Smooth muscle cell (in vitro differentiated cells): ENCODE measurements at regions not wholly inside any gene's neighbourhood (a gene's known extent, or its start where the extent isn't known, plus 50 kb on each side); places are given as distances from the start of the nearest gene placed in this dataset.

ENCODE experiments used
- DNase-seq: peaks from one replicate; lab custom pipeline; 2025; ENCODE audit not compliant: unreplicated experiment; lab: John Stamatoyannopoulos, UW
- H2AFZ ChIP-seq: fragments of 200-600 bp; sonication (generic); 2 replicates; pipeline ENCODE4 v1.6.0; 2016; ENCODE audit warnings: antibody characterized with exemption, low read depth, mild to moderate bottlenecking
- H3F3A ChIP-seq: fragments of 200-600 bp; sonication (generic); 2 replicates; pipeline ENCODE4 v1.6.0; 2017; ENCODE audit warnings: antibody characterized with exemption, low read depth
- H3K27ac ChIP-seq: fragments of 200-600 bp; sonication (generic); 2 replicates; pipeline ENCODE4 v1.5.1; 2016; ENCODE audit warnings: low read depth, mild to moderate bottlenecking
- H3K27me3 ChIP-seq: fragments of 200-600 bp; sonication (generic); 2 replicates; pipeline ENCODE4 v1.6.1; 2016; ENCODE audit warnings: low read depth, mild to moderate bottlenecking
- H3K36me3 ChIP-seq: fragments of 200-600 bp; sonication (generic); 2 replicates; pipeline ENCODE4 v1.5.1; 2016; ENCODE audit warnings: low read depth
- H3K4me1 ChIP-seq: fragments of 200-600 bp; sonication (generic); 2 replicates; pipeline ENCODE4 v1.5.1; 2016; ENCODE audit warnings: low read depth
- H3K4me2 ChIP-seq: fragments of 200-600 bp; sonication (generic); 2 replicates; pipeline ENCODE4 v1.6.0; 2016; ENCODE audit warnings: mild to moderate bottlenecking
- H3K4me3 ChIP-seq: fragments of 200-600 bp; sonication (generic); 2 replicates; pipeline ENCODE4 v1.5.1; 2016; ENCODE audit warnings: mild to moderate bottlenecking
- H3K79me2 ChIP-seq: fragments of 200-600 bp; sonication (generic); 2 replicates; pipeline ENCODE4 v1.6.0; 2016; ENCODE audit warnings: low read depth, mild to moderate bottlenecking
- H3K9ac ChIP-seq: fragments of 200-600 bp; sonication (generic); 2 replicates; pipeline ENCODE4 v1.6.0; 2016; ENCODE audit warnings: low read depth
- H3K9me3 ChIP-seq: fragments of 200-600 bp; sonication (generic); replicated peaks from 2 replicates; pipeline ENCODE4 v1.5.1; 2016; ENCODE audit warnings: low read depth
- H4K20me1 ChIP-seq: fragments of 200-600 bp; sonication (generic); 2 replicates; pipeline ENCODE4 v1.6.0; 2016; ENCODE audit warnings: low read depth
- CTCF ChIP-seq: fragments of 200-600 bp; sonication (generic); IDR thresholded peaks from 2 replicates; pipeline ENCODE4 v1.5.1; 2017; ENCODE audit warnings: borderline replicate concordance, mild to moderate bottlenecking, antibody characterized with exemption; ENCODE audit not compliant: insufficient read depth, poor library complexity, severe bottlenecking
- WGBS: methylation state at CpG from one replicate; pipeline ENCODE4 v1.1.7; 2016; ENCODE audit warnings: low lambda C conversion rate; 5-methylcytosine and 5-hydroxymethylcytosine counted together

DNA sequence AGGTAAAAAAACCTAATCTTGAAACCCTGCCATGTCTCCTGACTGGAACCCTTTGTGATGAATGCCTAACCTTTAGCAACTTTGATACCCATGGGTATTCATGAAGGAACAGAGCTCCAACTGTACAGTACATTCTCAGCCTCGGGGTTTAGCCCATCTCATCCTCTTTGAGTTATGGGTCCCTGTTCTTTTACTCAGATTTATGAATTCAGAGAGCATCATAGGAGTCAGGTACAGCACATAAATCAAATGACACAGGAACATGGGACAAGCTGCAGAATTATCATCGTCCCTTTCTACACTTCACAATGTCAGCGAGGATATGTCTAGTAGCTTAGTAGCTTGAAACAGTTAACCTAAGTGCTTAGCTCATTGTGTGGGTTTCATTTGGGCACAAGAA, 527.4 kb downstream of the NOVA1 start:
- Histone ChIP-seq H3K4me1 (no peaks in the 10 kb centered on the region), H3K4me2 (no peak overlapping the region), H3K79me2 (no peaks in the 10 kb centered on the region), H3K9me3 (no peaks in the 10 kb centered on the region), H3K36me3 (no peaks in the 10 kb centered on the region), H3K27ac (no peak overlapping the region), H3K4me3 (no peak overlapping the region), H3K27me3 (no peaks in the 10 kb centered on the region), H3K9ac (no peak overlapping the region), H4K20me1 (no peaks in the 10 kb centered on the region), H2AFZ (no peak overlapping the region), H3F3A (no peaks in the 10 kb centered on the region)
- 85% methylated on average over 3 of the region's 3 CpGs for WGBS
- no peak for DNase-seq
- TF ChIP-seq CTCF, result no peak

DNA sequence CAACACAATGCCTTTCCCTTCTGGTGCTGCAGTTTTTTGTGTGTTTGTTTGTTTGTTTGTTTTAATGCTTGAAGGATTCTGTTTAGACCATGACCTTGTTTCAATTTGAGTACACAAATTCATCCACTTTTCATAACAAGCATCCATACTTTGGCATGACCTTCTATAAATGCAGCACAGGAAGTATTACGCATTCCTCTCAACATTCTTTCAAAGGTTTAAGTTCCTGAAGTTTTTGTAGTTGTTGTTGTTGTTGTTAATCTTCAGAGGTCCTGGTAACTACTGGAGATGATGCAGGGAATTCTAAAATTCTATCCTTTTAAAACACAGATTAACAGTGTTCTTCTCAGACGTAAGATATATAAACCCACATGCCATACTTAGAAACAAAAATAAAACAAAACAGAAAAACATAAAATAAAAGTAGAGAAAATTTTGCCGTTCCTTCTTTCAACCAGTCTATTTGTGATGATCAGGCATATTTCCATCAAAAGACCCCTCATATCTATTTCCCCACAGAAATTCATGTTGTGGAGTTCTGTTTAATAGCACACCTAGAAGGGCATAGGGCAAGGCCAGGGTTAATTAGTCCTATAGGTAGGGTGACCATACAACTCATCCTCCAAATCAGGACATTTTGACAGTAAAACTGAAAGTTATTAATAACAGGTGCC, 529.9 kb downstream of the NOVA1 start:
- Histone ChIP-seq H3K4me1 (no peaks in the 10 kb centered on the region), H3F3A (no peaks in the 10 kb centered on the region), H4K20me1 (no peaks in the 10 kb centered on the region), H3K27me3 (no peaks in the 10 kb centered on the region), H3K79me2 (no peaks in the 10 kb centered on the region), H3K9me3 (no peaks in the 10 kb centered on the region), H3K4me3 (no peak overlapping the region), H2AFZ (no peak overlapping the region), H3K27ac (no peak overlapping the region), H3K36me3 (no peaks in the 10 kb centered on the region), H3K9ac (no peak overlapping the region), H3K4me2 (no peak overlapping the region)
- 83% methylated on average over 3 of the region's 3 CpGs for WGBS
- no peak for TF ChIP-seq CTCF
- DNase-seq, result no peak

DNA sequence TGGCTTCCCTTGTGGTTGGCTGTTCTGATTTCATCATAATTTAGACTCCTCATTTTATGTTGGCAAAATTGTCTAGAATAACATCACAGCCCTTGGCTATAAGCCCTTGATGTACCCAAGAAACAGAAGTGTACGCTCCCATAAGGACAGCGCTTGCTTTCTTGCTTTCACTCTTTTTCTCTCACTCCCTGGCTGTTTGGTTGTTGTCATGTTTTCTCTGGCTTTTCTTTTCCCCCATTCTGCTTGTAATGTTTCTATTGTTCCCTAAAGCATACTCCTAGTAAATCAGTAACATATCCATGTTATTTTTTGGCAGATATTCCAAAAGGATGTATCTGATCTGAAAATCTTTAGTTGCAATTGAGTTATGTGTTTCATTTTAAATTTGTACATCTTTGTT, 530.5 kb downstream of the NOVA1 start:
- 98% methylated on average over 2 of the region's 2 CpGs for WGBS

More for the DNA sequence above, 530.5 kb downstream of the NOVA1 start:
- Histone ChIP-seq H3K36me3 (no peaks in the 10 kb centered on the region), H2AFZ (no peak overlapping the region), H3K27me3 (no peaks in the 10 kb centered on the region), H3K4me2 (no peak overlapping the region), H3F3A (no peaks in the 10 kb centered on the region), H3K79me2 (no peaks in the 10 kb centered on the region), H4K20me1 (no peaks in the 10 kb centered on the region), H3K9me3 (no peaks in the 10 kb centered on the region), H3K9ac (no peak overlapping the region), H3K4me3 (no peak overlapping the region), H3K4me1 (no peaks in the 10 kb centered on the region), H3K27ac (no peak overlapping the region)
- no peak for TF ChIP-seq CTCF
- DNase-seq, result no peak
